GM13976 (cell line): ENCODE measurements at regions not wholly inside any gene's neighbourhood (a gene's known extent, or its start where the extent isn't known, plus 50 kb on each side); places are given as distances from the start of the nearest gene placed in this dataset.

ENCODE experiments used
- DNase-seq: peaks from one replicate; pipeline ENCODE4 v3.0.0; 2012; ENCODE audit warnings: low spot score
- in situ Hi-C: fragments of 300-500 bp; cut with MboI; formaldehyde crosslinking; loops from one replicate; pipeline ENCODE4 v1.12.0; 2022; ENCODE audit warnings: low sequenced_read_pairs, mixed read lengths, inconsistent platforms; ENCODE audit not compliant: unreplicated experiment
- TF ChIP-seq, protein P1 (sequence below): IDR thresholded peaks from 2 replicates; pipeline ENCODE4 v1.5.1; 2012; ENCODE audit warnings: borderline replicate concordance, mild to moderate bottlenecking; ENCODE audit not compliant: insufficient read depth; ENCODE audit errors: extremely low read depth, missing control alignments, control extremely low read depth

GRCh38 chr7:54663603-54664234, 95.3 kb downstream of the SEC61G start:
- DNase-seq = no peak
- TF ChIP-seq, protein P1, sequence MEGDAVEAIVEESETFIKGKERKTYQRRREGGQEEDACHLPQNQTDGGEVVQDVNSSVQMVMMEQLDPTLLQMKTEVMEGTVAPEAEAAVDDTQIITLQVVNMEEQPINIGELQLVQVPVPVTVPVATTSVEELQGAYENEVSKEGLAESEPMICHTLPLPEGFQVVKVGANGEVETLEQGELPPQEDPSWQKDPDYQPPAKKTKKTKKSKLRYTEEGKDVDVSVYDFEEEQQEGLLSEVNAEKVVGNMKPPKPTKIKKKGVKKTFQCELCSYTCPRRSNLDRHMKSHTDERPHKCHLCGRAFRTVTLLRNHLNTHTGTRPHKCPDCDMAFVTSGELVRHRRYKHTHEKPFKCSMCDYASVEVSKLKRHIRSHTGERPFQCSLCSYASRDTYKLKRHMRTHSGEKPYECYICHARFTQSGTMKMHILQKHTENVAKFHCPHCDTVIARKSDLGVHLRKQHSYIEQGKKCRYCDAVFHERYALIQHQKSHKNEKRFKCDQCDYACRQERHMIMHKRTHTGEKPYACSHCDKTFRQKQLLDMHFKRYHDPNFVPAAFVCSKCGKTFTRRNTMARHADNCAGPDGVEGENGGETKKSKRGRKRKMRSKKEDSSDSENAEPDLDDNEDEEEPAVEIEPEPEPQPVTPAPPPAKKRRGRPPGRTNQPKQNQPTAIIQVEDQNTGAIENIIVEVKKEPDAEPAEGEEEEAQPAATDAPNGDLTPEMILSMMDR = no peak
- in situ Hi-C loops = no loop called here

GRCh38 chr7:54663186-54663585, 95.8 kb downstream of the SEC61G start:
- TF ChIP-seq, protein P1 = no peak
- in situ Hi-C loops = no loop called here
- DNase-seq = no peak

GRCh38 chr7:54662701-54663100, 96.3 kb downstream of the SEC61G start:
- TF ChIP-seq, protein P1 = no peak
- DNase-seq = no peak
- in situ Hi-C loops = no loop called here

- no peak for DNase-seq
- TF ChIP-seq, protein P1 = no peak
- in situ Hi-C loops = no loop called here
These were observed 105.1 kb downstream of the SEC61G start for GRCh38 chr7:54653905-54654304.

- in situ Hi-C loops = no loop called here
- no peak for DNase-seq
- TF ChIP-seq, protein P1 = no peak
These were observed 100.9 kb downstream of the VSTM2A start for GRCh38 chr7:54643064-54643463.

DNA sequence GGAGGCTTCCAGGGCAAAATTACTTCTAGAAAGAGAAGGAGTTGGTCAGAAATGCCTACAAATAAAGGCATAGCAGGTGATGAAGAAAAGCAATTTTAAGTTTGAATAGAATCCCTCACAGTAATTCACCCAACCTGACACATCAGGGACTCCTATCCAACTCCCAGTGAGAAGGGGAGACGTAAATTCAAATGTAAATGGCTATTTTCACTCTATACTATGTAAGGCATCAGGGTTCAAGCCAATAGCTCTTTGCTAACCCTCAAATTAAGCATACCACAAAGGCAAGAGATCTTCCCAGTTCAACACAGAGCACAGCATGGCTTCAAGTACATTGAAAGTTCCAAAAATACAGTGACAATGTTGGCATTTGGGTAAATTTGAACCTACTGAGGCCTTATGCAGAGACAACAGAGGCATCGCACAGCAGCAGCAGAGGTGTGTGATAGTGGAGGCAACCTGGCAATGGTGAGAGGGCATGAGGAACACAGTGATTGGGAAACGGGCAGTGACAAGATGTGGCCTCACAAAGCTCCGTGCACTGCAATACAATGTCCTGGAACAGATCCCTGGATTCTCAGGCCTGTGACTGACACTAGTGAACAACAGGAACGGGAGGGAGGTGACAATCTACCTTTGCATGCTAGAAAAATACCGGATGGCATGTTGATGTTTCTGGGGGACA, 95.7 kb downstream of the VSTM2A start:
- in situ Hi-C loops = no loop called here
- DNase-seq = no peak
- TF ChIP-seq, protein P1 = no peak

DNA sequence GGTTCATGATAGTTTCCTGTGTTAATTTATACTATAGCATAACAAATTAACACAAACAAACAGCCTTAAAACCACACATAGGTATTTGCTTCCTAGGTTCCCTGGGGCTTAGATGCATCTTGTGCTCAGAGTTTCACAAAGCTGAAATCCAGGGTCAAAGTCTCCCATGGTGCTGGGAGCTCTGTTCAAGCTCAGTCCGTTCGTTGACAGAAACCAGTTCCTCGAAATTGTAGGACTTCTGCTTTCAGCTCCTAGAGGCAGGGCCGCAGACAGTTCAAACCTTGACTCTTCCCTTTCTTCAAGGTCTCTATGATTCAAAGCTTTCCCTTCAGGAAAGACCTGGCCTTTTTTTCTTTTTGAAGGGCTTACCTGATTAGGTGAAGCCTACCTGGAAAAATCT, 90.5 kb downstream of the VSTM2A start:
- TF ChIP-seq, protein P1 = no peak
- in situ Hi-C loops = no loop called here
- no peak for DNase-seq
